BLaER1 treated with 17β-estradiol and CSF1 and Interleukin-3, amounts not matched to agents 10 nM and 100 nM (cell line): ENCODE measurements at regions not wholly inside any gene's neighbourhood (a gene's known extent, or its start where the extent isn't known, plus 50 kb on each side); places are given as distances from the start of the nearest gene placed in this dataset.
A peak's percentile ranks its signal among the peaks of the same experiment; 100 is the strongest.

Experiments used
- H3K27ac ChIP-seq, 11 experiments: shearing (Covaris generic); formaldehyde crosslinking; 2 replicates each; pipeline ENCODE4 v1.8.1; 2022
- H3K27me3 ChIP-seq, 11 experiments: shearing (Covaris generic); formaldehyde crosslinking; 2 replicates each; pipeline ENCODE4 v1.8.1; 2022
- H3K36me3 ChIP-seq, 11 experiments: shearing (Covaris generic); formaldehyde crosslinking; 2 replicates each; pipeline ENCODE4 v1.8.1; 2022
- H3K4me1 ChIP-seq, 10 experiments: shearing (Covaris generic); formaldehyde crosslinking; 2 replicates each; pipeline ENCODE4 v1.8.1; 2022
- H3K4me2 ChIP-seq, 11 experiments: shearing (Covaris generic); formaldehyde crosslinking; 2 replicates each; pipeline ENCODE4 v1.8.1; 2022
- H3K4me3 ChIP-seq, 10 experiments: shearing (Covaris generic); formaldehyde crosslinking; 2 replicates each; pipeline ENCODE4 v1.8.1; 2022
- H3K9ac ChIP-seq, 11 experiments: shearing (Covaris generic); formaldehyde crosslinking; 2 replicates each; pipeline ENCODE4 v1.8.1; 2022
- H3K9me3 ChIP-seq, 11 experiments: shearing (Covaris generic); formaldehyde crosslinking; replicated peaks in 1 of 11; 2 replicates each; pipeline ENCODE4 v1.8.1; 2022
- H4K20me1 ChIP-seq, 11 experiments: shearing (Covaris generic); formaldehyde crosslinking; 2 replicates each; pipeline ENCODE4 v1.8.1; 2022
- Cebpa-rat ChIP-seq, 11 experiments: shearing (Covaris generic); IDR thresholded peaks; 2 replicates each; pipeline ENCODE4 v1.8.1; 2022

- H3K4me3 ChIP-seq, result no peak overlapping the region
- H3K9ac ChIP-seq, result no peak overlapping the region
- H3K4me2 ChIP-seq, result peak overlapping the region in 5 of 11 experiments; percentile 2 to 72 (median 63); a peak in 8 of 22 replicates
- no peaks in the 10 kb centered on the region for H3K9me3 ChIP-seq
- no peaks in the 10 kb centered on the region for H3K36me3 ChIP-seq
- peaks cover 0 to 11% (median 0%) of the 10 kb centered on the region in 11 experiments; a peak in 8 of 22 replicates for H3K27me3 ChIP-seq
- H3K27ac ChIP-seq, result peak overlapping the region in 3 of 11 experiments; percentile 46 to 68 (median 53); a peak in 4 of 22 replicates
- peaks cover 27 to 64% (median 46%) of the 10 kb centered on the region in 10 experiments for H3K4me1 ChIP-seq
- TF ChIP-seq Cebpa-rat (IDR thresholded peaks at IDR 0.05), result no peak
- H4K20me1 ChIP-seq, result no peaks in the 10 kb centered on the region; a peak in 1 of 22 replicates
Observed at GRCh38 chr10:133010095-133010842, 67.9 kb upstream of the CFAP46 start.

DNA sequence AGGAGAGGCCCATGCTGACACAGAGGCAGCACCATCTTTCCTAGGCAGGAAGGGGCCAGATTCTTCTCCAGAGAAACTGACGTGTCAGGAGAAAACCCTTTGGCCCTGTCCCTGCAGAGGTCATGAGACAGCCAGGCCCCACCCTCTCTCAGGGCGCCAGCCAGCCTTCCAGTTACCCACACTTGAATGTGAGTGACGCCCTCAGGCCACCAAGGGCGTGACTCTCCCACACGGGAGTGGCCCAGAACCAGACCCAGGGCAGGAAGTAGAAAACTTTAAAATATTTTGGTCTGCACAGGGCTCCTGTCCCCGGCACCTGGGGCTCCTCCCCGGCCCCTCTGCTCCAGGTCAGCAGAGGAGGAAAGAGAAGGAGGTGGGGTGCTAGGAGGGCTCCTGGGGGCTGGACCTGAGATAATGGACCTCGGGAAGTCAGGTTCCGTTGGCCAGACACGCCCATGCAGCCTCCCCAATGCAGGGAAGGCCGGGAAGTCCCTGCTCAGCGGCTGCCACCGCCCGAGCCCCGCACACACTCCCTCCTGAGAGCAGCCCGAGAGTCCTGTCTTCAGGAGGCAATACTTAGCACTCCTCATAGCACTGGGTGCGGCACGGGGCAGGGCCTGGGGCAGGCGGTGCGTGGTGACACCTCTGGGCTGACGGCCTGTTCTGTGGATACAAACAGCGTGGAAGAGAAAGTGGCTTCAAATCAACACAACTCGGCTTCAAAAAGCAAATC lies 67.0 kb upstream of the CFAP46 start:
- no peaks in the 10 kb centered on the region for H3K36me3 ChIP-seq
- no peak overlapping the region for H3K4me3 ChIP-seq
- H3K27ac ChIP-seq, result peak overlapping the region in 4 of 11 experiments; percentile 18 to 68 (median 50); a peak in 7 of 22 replicates
- H4K20me1 ChIP-seq, result no peaks in the 10 kb centered on the region
- peak overlapping the region in 3 of 11 experiments; percentile 6 to 46 (median 26); a peak in 4 of 22 replicates for H3K9ac ChIP-seq
- TF ChIP-seq Cebpa-rat (IDR thresholded peaks at IDR 0.05), result no peak
- peaks cover 0 to 18% (median 0%) of the 10 kb centered on the region in 11 experiments; a peak in 8 of 22 replicates for H3K27me3 ChIP-seq
- H3K4me2 ChIP-seq, result peak overlapping the region in 8 of 11 experiments; percentile 2 to 72 (median 56); a peak in 14 of 22 replicates
- peaks cover 36 to 69% (median 51%) of the 10 kb centered on the region in 10 experiments for H3K4me1 ChIP-seq
- H3K9me3 ChIP-seq, result no peaks in the 10 kb centered on the region

- H3K9me3 ChIP-seq, result no peaks in the 10 kb centered on the region
- no peak overlapping the region for H3K4me3 ChIP-seq
- TF ChIP-seq Cebpa-rat (IDR thresholded peaks at IDR 0.05), result no peak
- H3K36me3 ChIP-seq, result no peaks in the 10 kb centered on the region
- H3K4me1 ChIP-seq, result peaks cover 34 to 64% (median 51%) of the 10 kb centered on the region in 10 experiments
- peaks cover 0 to 18% (median 0%) of the 10 kb centered on the region in 11 experiments; a peak in 8 of 22 replicates for H3K27me3 ChIP-seq
- peak overlapping the region in 7 of 11 experiments; percentile 2 to 72 (median 63); a peak in 14 of 22 replicates for H3K4me2 ChIP-seq
- H3K27ac ChIP-seq, result peak overlapping the region in 3 of 11 experiments; percentile 46 to 68 (median 53); a peak in 5 of 22 replicates
- peak overlapping the region in 1 of 11 experiments; percentile 1; a peak in 1 of 22 replicates for H3K9ac ChIP-seq
- no peaks in the 10 kb centered on the region for H4K20me1 ChIP-seq
Observed at GRCh38 chr10:133008736-133009135, 66.4 kb upstream of the CFAP46 start.

DNA sequence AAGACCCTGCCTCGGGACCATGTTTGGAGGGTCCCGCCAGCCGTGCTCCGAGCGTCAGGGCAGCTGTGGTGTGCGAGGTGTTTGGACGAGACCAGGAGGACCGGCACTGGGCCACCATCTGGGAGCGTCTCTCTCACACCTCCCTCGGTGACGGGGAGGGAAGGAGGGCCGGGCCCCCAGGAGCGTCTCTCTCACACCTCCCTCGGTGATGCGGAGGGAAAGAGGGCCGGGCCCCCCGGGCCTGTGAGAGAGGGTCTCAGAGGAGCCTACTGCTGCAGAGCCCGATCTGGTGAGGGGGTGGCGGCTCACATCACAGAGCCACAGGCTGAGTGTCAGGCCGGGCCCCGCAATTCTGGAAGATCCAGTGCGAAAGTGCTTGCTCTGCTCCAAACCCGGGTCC lies 65.8 kb upstream of the CFAP46 start:
- H3K27me3 ChIP-seq, result peaks cover 0 to 18% (median 0%) of the 10 kb centered on the region in 11 experiments; a peak in 8 of 22 replicates
- 0 out of 22 replicates have a peak overlapping the region, but pooled peaks of 1 of the 11 experiments have one; percentile 68 for H3K27ac ChIP-seq
- TF ChIP-seq Cebpa-rat (IDR thresholded peaks at IDR 0.05), result no peak
- peaks cover 29 to 59% (median 51%) of the 10 kb centered on the region in 10 experiments for H3K4me1 ChIP-seq
- peak overlapping the region in 3 of 11 experiments; percentile 63 to 72 (median 68); a peak in 5 of 22 replicates for H3K4me2 ChIP-seq
- H4K20me1 ChIP-seq, result no peaks in the 10 kb centered on the region
- no peak overlapping the region for H3K4me3 ChIP-seq
- no peaks in the 10 kb centered on the region for H3K36me3 ChIP-seq
- H3K9ac ChIP-seq, result no peak overlapping the region
- no peaks in the 10 kb centered on the region for H3K9me3 ChIP-seq

GRCh38 chr10:133007360-133007858 lies 65.0 kb upstream of the CFAP46 start:
- TF ChIP-seq Cebpa-rat (IDR thresholded peaks at IDR 0.05), result no peak
- Histone ChIP-seq H3K9me3 (no peaks in the 10 kb centered on the region), H3K4me2 (peak overlapping the region in 4 of 11 experiments; percentile 1 to 19 (median 6); a peak in 1 of 22 replicates)

DNA sequence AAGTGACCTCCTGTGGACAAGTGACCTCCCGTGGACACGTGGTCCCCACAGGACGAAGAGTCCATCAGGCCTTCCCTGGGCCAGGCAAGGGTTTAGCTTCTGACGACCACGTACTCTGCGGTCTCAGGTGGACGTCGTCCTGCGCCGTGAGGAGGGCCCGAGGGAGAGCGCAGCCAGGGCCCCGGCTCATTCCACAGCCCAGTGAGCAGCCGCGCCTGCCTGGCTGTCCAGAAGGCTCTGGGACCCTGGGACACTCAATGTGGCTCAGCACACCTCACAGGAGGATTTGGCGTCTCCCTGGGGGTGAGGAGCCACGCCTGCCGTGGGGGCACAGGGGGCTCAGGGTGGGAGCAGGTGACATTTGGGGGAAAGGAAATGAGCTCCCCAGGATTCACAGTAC lies 64.4 kb upstream of the CFAP46 start:
- no peak for TF ChIP-seq Cebpa-rat (IDR thresholded peaks at IDR 0.05)
- H3K27ac ChIP-seq, result no peak overlapping the region
- H3K4me2 ChIP-seq, result peak overlapping the region in 4 of 11 experiments; percentile 1 to 19 (median 6); a peak in 2 of 22 replicates
- H3K4me3 ChIP-seq, result no peak overlapping the region
- H3K36me3 ChIP-seq, result no peaks in the 10 kb centered on the region
- no peaks in the 10 kb centered on the region for H4K20me1 ChIP-seq
- H3K9ac ChIP-seq, result no peak overlapping the region
- no peaks in the 10 kb centered on the region for H3K9me3 ChIP-seq
- peaks cover 0 to 18% (median 0%) of the 10 kb centered on the region in 11 experiments; a peak in 8 of 22 replicates for H3K27me3 ChIP-seq
- peaks cover 20 to 50% (median 40%) of the 10 kb centered on the region in 10 experiments for H3K4me1 ChIP-seq

More at GRCh38 chr10:133007360-133007858, 65.0 kb upstream of the CFAP46 start:
- Histone ChIP-seq H3K27me3 (peaks cover 0 to 18% (median 0%) of the 10 kb centered on the region in 11 experiments; a peak in 8 of 22 replicates), H3K9ac (no peak overlapping the region), H3K36me3 (no peaks in the 10 kb centered on the region), H4K20me1 (no peaks in the 10 kb centered on the region), H3K27ac (no peak overlapping the region), H3K4me3 (no peak overlapping the region), H3K4me1 (peaks cover 21 to 53% (median 44%) of the 10 kb centered on the region in 10 experiments)

- Histone ChIP-seq H3K9ac (no peak overlapping the region), H3K4me2 (peak overlapping the region in 4 of 11 experiments; percentile 47 to 76 (median 64); a peak in 5 of 22 replicates), H3K4me1 (peaks cover 23 to 50% (median 41%) of the 10 kb centered on the region in 10 experiments), H4K20me1 (no peaks in the 10 kb centered on the region), H3K27me3 (peaks cover 0 to 18% (median 0%) of the 10 kb centered on the region in 11 experiments; a peak in 8 of 22 replicates), H3K4me3 (no peak overlapping the region), H3K36me3 (no peaks in the 10 kb centered on the region), H3K9me3 (no peaks in the 10 kb centered on the region), H3K27ac (no peak overlapping the region)
- TF ChIP-seq Cebpa-rat (IDR thresholded peaks at IDR 0.05), result no peak
Observed at GRCh38 chr10:133006202-133006601, 63.8 kb upstream of the CFAP46 start.

DNA sequence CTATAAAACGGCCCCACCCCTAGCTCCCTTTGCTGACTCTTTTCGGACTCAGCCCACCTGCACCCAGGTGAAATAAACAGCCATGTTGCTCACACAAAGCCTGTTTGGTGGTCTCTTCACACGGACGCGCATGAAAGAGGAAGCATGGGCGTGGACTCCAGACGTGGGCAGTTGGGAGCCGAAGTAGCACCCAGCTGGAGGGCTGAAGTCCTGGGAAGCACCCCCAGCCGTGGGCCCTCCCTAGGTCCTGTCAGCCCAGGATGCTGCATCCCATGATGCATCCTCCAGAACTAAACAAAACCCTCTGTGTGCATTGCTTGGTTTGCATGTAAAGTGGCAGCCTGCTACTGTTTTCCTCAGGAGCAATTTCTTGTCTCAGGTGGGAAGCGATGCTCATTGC lies 62.1 kb upstream of the CFAP46 start:
- H3K27me3 ChIP-seq, result peaks cover 0 to 18% (median 0%) of the 10 kb centered on the region in 11 experiments; a peak in 8 of 22 replicates

More for the DNA sequence above, 62.1 kb upstream of the CFAP46 start:
- peaks cover 0 to 2% (median 0%) of the 10 kb centered on the region in 11 experiments; a peak in 1 of 22 replicates for H4K20me1 ChIP-seq
- no peaks in the 10 kb centered on the region for H3K36me3 ChIP-seq
- no peak overlapping the region for H3K4me3 ChIP-seq
- TF ChIP-seq Cebpa-rat (IDR thresholded peaks at IDR 0.05), result no peak
- H3K4me2 ChIP-seq, result peak overlapping the region in 7 of 11 experiments; percentile 49 to 76 (median 67); a peak in 11 of 22 replicates
- H3K4me1 ChIP-seq, result peaks cover 14 to 62% (median 52%) of the 10 kb centered on the region in 10 experiments
- no peak overlapping the region for H3K27ac ChIP-seq
- H3K9ac ChIP-seq, result no peak overlapping the region
- H3K9me3 ChIP-seq, result no peaks in the 10 kb centered on the region
